SU-DHL-6 (cell line): ENCODE measurements at regions not wholly inside any gene's neighbourhood (a gene's known extent, or its start where the extent isn't known, plus 50 kb on each side); places are given as distances from the start of the nearest gene placed in this dataset.

ENCODE experiments used
- EZH2phosphoT487 ChIP-seq: fragments of 200-600 bp; sonication (generic), shearing (Covaris generic); conservative IDR thresholded peaks from 2 replicates; pipeline ENCODE4 v1.6.1; 2018; ENCODE audit warnings: mild to moderate bottlenecking, antibody characterized with exemption, low read length, moderate library complexity, mixed read lengths
- TF ChIP-seq, protein P1 (sequence below): fragments of 200-600 bp; sonication (generic); IDR thresholded peaks from one replicate; pipeline ENCODE4 v1.5.1; 2017; ENCODE audit warnings: antibody characterized with exemption, mild to moderate bottlenecking, low read length, moderate library complexity; ENCODE audit not compliant: insufficient read depth, poor library complexity, severe bottlenecking

DNA sequence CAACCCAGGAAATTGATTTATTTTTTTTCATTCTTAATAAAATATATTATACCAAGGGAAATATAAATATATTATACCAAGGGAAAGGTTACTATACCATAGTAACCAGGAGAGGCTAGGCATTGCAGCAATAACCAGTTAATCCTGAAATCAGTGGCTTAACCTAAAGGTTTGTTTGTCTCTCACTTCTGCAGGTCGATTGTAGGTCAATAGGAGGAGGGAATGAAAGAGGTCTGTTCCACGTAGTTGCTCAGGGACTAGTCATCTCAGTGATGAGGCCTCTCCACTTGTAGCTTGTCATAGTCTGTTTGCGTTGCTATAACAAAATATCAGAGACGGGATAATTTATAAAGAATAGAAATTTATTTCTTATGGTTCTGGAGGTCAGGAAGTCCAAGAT, 168.0 kb downstream of the GJA1 start:
- TF ChIP-seq, protein P1, sequence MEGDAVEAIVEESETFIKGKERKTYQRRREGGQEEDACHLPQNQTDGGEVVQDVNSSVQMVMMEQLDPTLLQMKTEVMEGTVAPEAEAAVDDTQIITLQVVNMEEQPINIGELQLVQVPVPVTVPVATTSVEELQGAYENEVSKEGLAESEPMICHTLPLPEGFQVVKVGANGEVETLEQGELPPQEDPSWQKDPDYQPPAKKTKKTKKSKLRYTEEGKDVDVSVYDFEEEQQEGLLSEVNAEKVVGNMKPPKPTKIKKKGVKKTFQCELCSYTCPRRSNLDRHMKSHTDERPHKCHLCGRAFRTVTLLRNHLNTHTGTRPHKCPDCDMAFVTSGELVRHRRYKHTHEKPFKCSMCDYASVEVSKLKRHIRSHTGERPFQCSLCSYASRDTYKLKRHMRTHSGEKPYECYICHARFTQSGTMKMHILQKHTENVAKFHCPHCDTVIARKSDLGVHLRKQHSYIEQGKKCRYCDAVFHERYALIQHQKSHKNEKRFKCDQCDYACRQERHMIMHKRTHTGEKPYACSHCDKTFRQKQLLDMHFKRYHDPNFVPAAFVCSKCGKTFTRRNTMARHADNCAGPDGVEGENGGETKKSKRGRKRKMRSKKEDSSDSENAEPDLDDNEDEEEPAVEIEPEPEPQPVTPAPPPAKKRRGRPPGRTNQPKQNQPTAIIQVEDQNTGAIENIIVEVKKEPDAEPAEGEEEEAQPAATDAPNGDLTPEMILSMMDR: no peak
- TF ChIP-seq EZH2phosphoT487: no peak
